ENCODE measurements at regions not wholly inside any gene's neighbourhood (a gene's known extent, or its start where the extent isn't known, plus 50 kb on each side); places are given as distances from the start of the nearest gene placed in this dataset.

GRCh38 chrX:125262836-125263235 lies 56.8 kb upstream of the TEX13C start:
- Histone ChIP-seq H3K27me3 (ENCODE audit: insufficient read depth, low read length, poor library complexity) (no peaks in the 10 kb centered on the region), H4K20me1 (ENCODE audit: insufficient read depth, low read length) (no peaks in the 10 kb centered on the region), H2AFZ (ENCODE audit: low read depth, low read length) (no peak overlapping the region), H3K4me3 (ENCODE audit: low read depth in 1 of 2, low read length in 2 of 2) (no peak overlapping the region), H3K79me2 (ENCODE audit: insufficient read depth, low read length) (no peaks in the 10 kb centered on the region), H3K9me3 (ENCODE audit: insufficient read depth, low read length, severe bottlenecking) (no peaks in the 10 kb centered on the region), H3K36me3 (ENCODE audit: insufficient read depth, low read length) (no peaks in the 10 kb centered on the region), H3K27ac (ENCODE audit: low read length) (no peak overlapping the region), H3K9ac (ENCODE audit: low read depth, low read length) (no peak overlapping the region), H3K4me2 (ENCODE audit: insufficient read depth, low read length) (no peak overlapping the region), H3K4me1 (ENCODE audit: insufficient read depth, low read length) (no peaks in the 10 kb centered on the region)
- TF ChIP-seq CTCF (IDR thresholded peaks at IDR 0.05; ENCODE audit: borderline replicate concordance, extremely low read depth, low read length, poor library complexity, severe bottlenecking) (no peak), EZH2 (IDR thresholded peaks at IDR 0.05; ENCODE audit: borderline replicate concordance, low read depth, low read length, severe bottlenecking) (no peak)
- ATAC-seq (ENCODE audit: insufficient read depth, low read depth) (no peak), DNase-seq (no peak)

GRCh38 chrX:125266153-125266660 lies 53.5 kb upstream of the TEX13C start:
- Histone ChIP-seq H3K9me3 (ENCODE audit: insufficient read depth, low read length, severe bottlenecking) (no peaks in the 10 kb centered on the region), H3K27ac (ENCODE audit: low read length) (no peak overlapping the region), H3K27me3 (ENCODE audit: insufficient read depth, low read length, poor library complexity) (no peaks in the 10 kb centered on the region), H3K4me2 (ENCODE audit: insufficient read depth, low read length) (no peak overlapping the region), H3K9ac (ENCODE audit: low read depth, low read length) (no peak overlapping the region), H4K20me1 (ENCODE audit: insufficient read depth, low read length) (no peaks in the 10 kb centered on the region), H3K79me2 (ENCODE audit: insufficient read depth, low read length) (no peaks in the 10 kb centered on the region), H3K4me3 (ENCODE audit: low read depth in 1 of 2, low read length in 2 of 2) (no peak overlapping the region), H2AFZ (ENCODE audit: low read depth, low read length) (no peak overlapping the region), H3K36me3 (ENCODE audit: insufficient read depth, low read length) (no peaks in the 10 kb centered on the region), H3K4me1 (ENCODE audit: insufficient read depth, low read length) (no peaks in the 10 kb centered on the region)
- TF ChIP-seq CTCF (IDR thresholded peaks at IDR 0.05; ENCODE audit: borderline replicate concordance, extremely low read depth, low read length, poor library complexity, severe bottlenecking), result no peak
- no peak for TF ChIP-seq EZH2 (IDR thresholded peaks at IDR 0.05; ENCODE audit: borderline replicate concordance, low read depth, low read length, severe bottlenecking)
- DNase-seq (no peak), ATAC-seq (ENCODE audit: insufficient read depth, low read depth) (no peak)

Measured in DND-41 (cell line).